T-helper 17 cell (primary cell): ENCODE measurements at regions not wholly inside any gene's neighbourhood (a gene's known extent, or its start where the extent isn't known, plus 50 kb on each side); places are given as distances from the start of the nearest gene placed in this dataset.

Source experiments
- ATAC-seq: fragments of 150-1000 bp; cut with Tn5 transposase; 2 replicates; pipeline ENCODE4 v1.10.0; 2021; ENCODE audit warnings: mild to moderate bottlenecking, moderate library complexity
- DNase-seq, 3 donors: peaks; one replicate each; pipeline versions ENCODE4 v3.0.0 to v3.0.0-alpha.2; 2020 to 2021
- H3K9me3 ChIP-seq: one replicate; pipeline ENCODE4 v1.7.0; 2013; ENCODE audit warnings: low read length, mild to moderate bottlenecking; ENCODE audit not compliant: control insufficient read depth, poor library complexity, severe bottlenecking
- H3K27ac Mint-ChIP-seq: one replicate; pipeline ENCODE4 v1.8.0; 2022; ENCODE audit warnings: mild to moderate bottlenecking, moderate library complexity, mixed read lengths
- H3K27me3 Mint-ChIP-seq: one replicate; pipeline ENCODE4 v1.8.0; 2022; ENCODE audit warnings: mixed read lengths
- H3K36me3 Mint-ChIP-seq: one replicate; pipeline ENCODE4 v1.8.0; 2022; ENCODE audit warnings: low read depth, mixed read lengths
- H3K4me1 Mint-ChIP-seq: one replicate; pipeline ENCODE4 v1.8.0; 2022; ENCODE audit warnings: mild to moderate bottlenecking, mixed read lengths
- H3K4me3 Mint-ChIP-seq: one replicate; pipeline ENCODE4 v1.8.0; 2022; ENCODE audit warnings: mild to moderate bottlenecking, moderate library complexity, mixed read lengths

- no peaks in the 10 kb centered on the region for H3K9me3 ChIP-seq
- peaks cover 34% of the 10 kb centered on the region for H3K27me3 Mint-ChIP-seq
- DNase-seq, result no peak
- no peaks in the 10 kb centered on the region for H3K36me3 Mint-ChIP-seq
- H3K4me1 Mint-ChIP-seq, result peaks cover 7% of the 10 kb centered on the region
- H3K4me3 Mint-ChIP-seq, result no peak overlapping the region
- ATAC-seq, result no peak
- H3K27ac Mint-ChIP-seq, result no peak overlapping the region
Measured at GRCh38 chr10:78433076-78433595, 399.5 kb downstream of the RPS24 start.

GRCh38 chr10:78433766-78434535 is 400.3 kb downstream of the RPS24 start:
- H3K4me3 Mint-ChIP-seq, result no peak overlapping the region
- no peak for ATAC-seq
- H3K27me3 Mint-ChIP-seq, result peaks cover 38% of the 10 kb centered on the region
- H3K9me3 ChIP-seq, result no peaks in the 10 kb centered on the region
- DNase-seq, result no peak
- H3K4me1 Mint-ChIP-seq, result peaks cover 7% of the 10 kb centered on the region
- no peak overlapping the region for H3K27ac Mint-ChIP-seq
- no peaks in the 10 kb centered on the region for H3K36me3 Mint-ChIP-seq

GRCh38 chr10:78434886-78435285 is 401.2 kb downstream of the RPS24 start:
- no peaks in the 10 kb centered on the region for H3K36me3 Mint-ChIP-seq
- peaks cover 43% of the 10 kb centered on the region for H3K27me3 Mint-ChIP-seq

GRCh38 chr10:78435484-78436221 is 402.0 kb downstream of the RPS24 start:
- H3K4me3 Mint-ChIP-seq, result no peak overlapping the region
- H3K27me3 Mint-ChIP-seq, result peaks cover 41% of the 10 kb centered on the region
- H3K27ac Mint-ChIP-seq, result no peak overlapping the region
- ATAC-seq (no peak), DNase-seq (no peak)
- no peaks in the 10 kb centered on the region for H3K36me3 Mint-ChIP-seq
- H3K9me3 ChIP-seq, result no peaks in the 10 kb centered on the region
- H3K4me1 Mint-ChIP-seq, result peaks cover 9% of the 10 kb centered on the region

More at GRCh38 chr10:78434886-78435285, 401.2 kb downstream of the RPS24 start:
- no peaks in the 10 kb centered on the region for H3K9me3 ChIP-seq
- ATAC-seq (no peak), DNase-seq (no peak)
- H3K4me1 Mint-ChIP-seq, result peaks cover 9% of the 10 kb centered on the region
- no peak overlapping the region for H3K4me3 Mint-ChIP-seq
- no peak overlapping the region for H3K27ac Mint-ChIP-seq

GRCh38 chr10:78436222-78436573 is 402.5 kb downstream of the RPS24 start:
- H3K27ac Mint-ChIP-seq, result no peak overlapping the region
- H3K4me1 Mint-ChIP-seq, result peaks cover 9% of the 10 kb centered on the region
- H3K36me3 Mint-ChIP-seq, result no peaks in the 10 kb centered on the region

GRCh38 chr10:78436706-78437406 is 403.2 kb downstream of the RPS24 start:
- peaks cover 9% of the 10 kb centered on the region for H3K4me1 Mint-ChIP-seq
- H3K4me3 Mint-ChIP-seq, result no peak overlapping the region
- no peak overlapping the region for H3K27ac Mint-ChIP-seq
- ATAC-seq, result no peak
- no peaks in the 10 kb centered on the region for H3K9me3 ChIP-seq
- no peaks in the 10 kb centered on the region for H3K36me3 Mint-ChIP-seq
- no peak for DNase-seq
- H3K27me3 Mint-ChIP-seq, result peaks cover 31% of the 10 kb centered on the region

More at GRCh38 chr10:78436222-78436573, 402.5 kb downstream of the RPS24 start:
- ATAC-seq (no peak), DNase-seq (no peak)
- H3K27me3 Mint-ChIP-seq, result peaks cover 35% of the 10 kb centered on the region
- no peaks in the 10 kb centered on the region for H3K9me3 ChIP-seq
- H3K4me3 Mint-ChIP-seq, result no peak overlapping the region

- H3K4me3 Mint-ChIP-seq, result no peak overlapping the region
Measured at GRCh38 chr10:78437407-78437768, 403.7 kb downstream of the RPS24 start.

GRCh38 chr10:78437998-78438906 is 404.6 kb downstream of the RPS24 start:
- H3K4me1 Mint-ChIP-seq, result peaks cover 9% of the 10 kb centered on the region
- no peaks in the 10 kb centered on the region for H3K9me3 ChIP-seq
- peaks cover 23% of the 10 kb centered on the region for H3K27me3 Mint-ChIP-seq
- H3K4me3 Mint-ChIP-seq, result no peak overlapping the region
- H3K36me3 Mint-ChIP-seq, result no peaks in the 10 kb centered on the region
- no peak for DNase-seq
- no peak for ATAC-seq
- no peak overlapping the region for H3K27ac Mint-ChIP-seq

More at GRCh38 chr10:78437407-78437768, 403.7 kb downstream of the RPS24 start:
- Mint-ChIP-seq H3K27ac (no peak overlapping the region), H3K36me3 (no peaks in the 10 kb centered on the region), H3K27me3 (peaks cover 26% of the 10 kb centered on the region), H3K4me1 (peaks cover 9% of the 10 kb centered on the region)
- H3K9me3 ChIP-seq, result no peaks in the 10 kb centered on the region
- no peak for ATAC-seq
- no peak for DNase-seq

- ATAC-seq, result no peak
- Mint-ChIP-seq H3K27ac (no peak overlapping the region), H3K36me3 (no peaks in the 10 kb centered on the region), H3K4me1 (peaks cover 9% of the 10 kb centered on the region), H3K4me3 (no peak overlapping the region), H3K27me3 (peaks cover 23% of the 10 kb centered on the region)
- H3K9me3 ChIP-seq, result no peaks in the 10 kb centered on the region
- no peak for DNase-seq
Measured at GRCh38 chr10:78438907-78439809, 405.5 kb downstream of the RPS24 start.

- peaks cover 37% of the 10 kb centered on the region for H3K27me3 Mint-ChIP-seq
- H3K4me1 Mint-ChIP-seq, result peaks cover 9% of the 10 kb centered on the region
- H3K4me3 Mint-ChIP-seq, result no peak overlapping the region
- H3K9me3 ChIP-seq, result no peaks in the 10 kb centered on the region
- ATAC-seq (no peak), DNase-seq (no peak)
- H3K27ac Mint-ChIP-seq, result no peak overlapping the region
- no peaks in the 10 kb centered on the region for H3K36me3 Mint-ChIP-seq
Measured at GRCh38 chr10:78441010-78441409, 407.3 kb downstream of the RPS24 start.

- no peak overlapping the region for H3K4me3 Mint-ChIP-seq
- no peaks in the 10 kb centered on the region for H3K36me3 Mint-ChIP-seq
- no peak for ATAC-seq
- no peak overlapping the region for H3K27ac Mint-ChIP-seq
- DNase-seq, result no peak
- peaks cover 38% of the 10 kb centered on the region for H3K27me3 Mint-ChIP-seq
- H3K4me1 Mint-ChIP-seq, result peaks cover 9% of the 10 kb centered on the region
- no peaks in the 10 kb centered on the region for H3K9me3 ChIP-seq
Measured at GRCh38 chr10:78441694-78442093, 408.0 kb downstream of the RPS24 start.
